Stimulated activated CD8-positive, alpha-beta memory T cell treated with anti-CD3 and anti-CD28 coated beads, Interleukin-12 subunit alpha, Interleukin-12 subunit beta, amount 100 ng/mL, for 1 hour (primary cell): ENCODE measurements at regions not wholly inside any gene's neighbourhood (a gene's known extent, or its start where the extent isn't known, plus 50 kb on each side); places are given as distances from the start of the nearest gene placed in this dataset.

ENCODE experiments used
- DNase-seq: peaks from one replicate; pipeline ENCODE4 v3.0.0-alpha.2; 2020; ENCODE audit warnings: low read depth

GRCh38 chr10:65294329-65294728 is 1631.5 kb upstream of the LRRTM3 start:
- no peak for DNase-seq

GRCh38 chr10:65301181-65301580 is 1624.7 kb upstream of the LRRTM3 start:
- DNase-seq: no peak

- DNase-seq: no peak
Measured at GRCh38 chr10:65306201-65306600, 1619.6 kb upstream of the LRRTM3 start.

GRCh38 chr10:65312876-65313275 is 1613.0 kb upstream of the LRRTM3 start:
- DNase-seq: no peak

- no peak for DNase-seq
Measured at GRCh38 chr10:65313406-65313805, 1612.4 kb upstream of the LRRTM3 start.

GRCh38 chr10:65314253-65314652 is 1611.6 kb upstream of the LRRTM3 start:
- no peak for DNase-seq

- no peak for DNase-seq
Measured at GRCh38 chr10:65319493-65319892, 1606.3 kb upstream of the LRRTM3 start.

GRCh38 chr10:65320236-65321026 is 1605.4 kb upstream of the LRRTM3 start:
- no peak for DNase-seq

- DNase-seq: no peak
Measured at GRCh38 chr10:65323802-65324201, 1602.0 kb upstream of the LRRTM3 start.

- no peak for DNase-seq
Measured at GRCh38 chr10:65325913-65326312, 1599.9 kb upstream of the LRRTM3 start.

- DNase-seq: no peak
Measured at GRCh38 chr10:65328486-65328885, 1597.3 kb upstream of the LRRTM3 start.

GRCh38 chr10:65335311-65335710 is 1590.5 kb upstream of the LRRTM3 start:
- no peak for DNase-seq

- no peak for DNase-seq
Measured at GRCh38 chr10:65340340-65340739, 1585.5 kb upstream of the LRRTM3 start.

GRCh38 chr10:65341323-65341925 is 1584.4 kb upstream of the LRRTM3 start:
- no peak for DNase-seq

GRCh38 chr10:65342245-65342644 is 1583.6 kb upstream of the LRRTM3 start:
- no peak for DNase-seq

- DNase-seq: no peak
Measured at GRCh38 chr10:65346466-65346865, 1579.4 kb upstream of the LRRTM3 start.

- no peak for DNase-seq
Measured at GRCh38 chr10:65348637-65349036, 1577.2 kb upstream of the LRRTM3 start.

GRCh38 chr10:65350611-65351010 is 1575.2 kb upstream of the LRRTM3 start:
- no peak for DNase-seq

- no peak for DNase-seq
Measured at GRCh38 chr10:65355141-65355680, 1570.6 kb upstream of the LRRTM3 start.

- no peak for DNase-seq
Measured at GRCh38 chr10:65358565-65358964, 1567.3 kb upstream of the LRRTM3 start.

- DNase-seq: no peak
Measured at GRCh38 chr10:65360497-65360896, 1565.3 kb upstream of the LRRTM3 start.

GRCh38 chr10:65365878-65366277 is 1560.0 kb upstream of the LRRTM3 start:
- DNase-seq: no peak

- DNase-seq: no peak
Measured at GRCh38 chr10:65367706-65368105, 1558.1 kb upstream of the LRRTM3 start.

- no peak for DNase-seq
Measured at GRCh38 chr10:65375528-65375927, 1550.3 kb upstream of the LRRTM3 start.
